ENCODE measurements at regions not wholly inside any gene's neighbourhood (a gene's known extent, or its start where the extent isn't known, plus 50 kb on each side); places are given as distances from the start of the nearest gene placed in this dataset.

GRCh38 chr22:49373289-49373666 is 454.4 kb downstream of the BRD1 start:
- no peak for DNase-seq (ENCODE audit: insufficient read length, low spot score)
- no peak for TF ChIP-seq CTCF (IDR thresholded peaks at IDR 0.05; ENCODE audit: insufficient read depth, missing control alignments)

GRCh38 chr22:49372530-49373288 is 455.0 kb downstream of the BRD1 start:
- FAIRE-seq (no peak), DNase-seq (ENCODE audit: insufficient read length, low spot score) (no peak)
- TF ChIP-seq CTCF (IDR thresholded peaks at IDR 0.05; ENCODE audit: insufficient read depth, missing control alignments) = no peak

More at GRCh38 chr22:49373289-49373666, 454.4 kb downstream of the BRD1 start:
- FAIRE-seq = no peak

GRCh38 chr22:49372111-49372529 is 455.6 kb downstream of the BRD1 start:
- no peak for TF ChIP-seq CTCF (IDR thresholded peaks at IDR 0.05; ENCODE audit: insufficient read depth, missing control alignments)
- no peak for DNase-seq (ENCODE audit: insufficient read length, low spot score)
- FAIRE-seq = no peak

GRCh38 chr22:49371325-49372110 is 456.2 kb downstream of the BRD1 start:
- TF ChIP-seq CTCF (IDR thresholded peaks at IDR 0.05; ENCODE audit: insufficient read depth, missing control alignments) = no peak
- no peak for DNase-seq (ENCODE audit: insufficient read length, low spot score)
- no peak for FAIRE-seq

GRCh38 chr22:49370627-49371301 is 456.9 kb downstream of the BRD1 start:
- TF ChIP-seq CTCF (IDR thresholded peaks at IDR 0.05; ENCODE audit: insufficient read depth, missing control alignments) = no peak

GRCh38 chr22:49369726-49370626 is 457.7 kb downstream of the BRD1 start:
- TF ChIP-seq CTCF (IDR thresholded peaks at IDR 0.05; ENCODE audit: insufficient read depth, missing control alignments) = no peak
- FAIRE-seq = no peak
- DNase-seq (ENCODE audit: insufficient read length, low spot score) = no peak

More at GRCh38 chr22:49370627-49371301, 456.9 kb downstream of the BRD1 start:
- FAIRE-seq (no peak), DNase-seq (ENCODE audit: insufficient read length, low spot score) (no peak)

Data from D721Med (cell line).